LNCaP clone FGC (cell line): ENCODE measurements at regions not wholly inside any gene's neighbourhood (a gene's known extent, or its start where the extent isn't known, plus 50 kb on each side); places are given as distances from the start of the nearest gene placed in this dataset.

Experiments
- DNase-seq: peaks from one replicate; pipeline ENCODE4 v3.0.0-alpha.2; 2011; ENCODE audit warnings: low read depth
- H3K4me3 ChIP-seq: 2 replicates; pipeline ENCODE4 v1.5.1; 2011; ENCODE audit warnings: mild to moderate bottlenecking, low read depth, low read length, control low read depth
- CTCF ChIP-seq: IDR thresholded peaks from 2 replicates; pipeline ENCODE4 v1.5.1; 2012; ENCODE audit warnings: mild to moderate bottlenecking; ENCODE audit not compliant: control insufficient read depth, insufficient read depth; ENCODE audit errors: extremely low read depth

DNA sequence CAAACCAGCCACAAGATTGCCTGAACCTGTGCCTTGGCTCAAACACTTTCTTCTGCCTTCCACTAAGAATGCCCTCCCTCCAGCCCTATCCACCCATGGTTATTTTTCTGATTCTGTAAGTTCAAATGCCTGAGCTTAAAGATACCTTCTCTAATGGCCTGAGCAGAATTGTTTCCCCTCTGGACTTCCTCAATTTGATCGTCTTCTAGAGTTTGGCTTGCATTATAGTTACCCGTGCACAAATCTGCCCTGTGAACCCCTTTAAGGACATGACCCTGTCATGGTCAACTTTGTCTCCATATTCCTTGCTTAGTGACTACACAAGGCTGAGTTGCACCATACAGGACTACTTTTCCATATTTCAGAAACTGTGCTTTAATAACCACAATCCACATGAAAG lies 481.0 kb downstream of the FOXO1 start:
- no peak for DNase-seq
- no peak overlapping the region for H3K4me3 ChIP-seq
- no peak for TF ChIP-seq CTCF

DNA sequence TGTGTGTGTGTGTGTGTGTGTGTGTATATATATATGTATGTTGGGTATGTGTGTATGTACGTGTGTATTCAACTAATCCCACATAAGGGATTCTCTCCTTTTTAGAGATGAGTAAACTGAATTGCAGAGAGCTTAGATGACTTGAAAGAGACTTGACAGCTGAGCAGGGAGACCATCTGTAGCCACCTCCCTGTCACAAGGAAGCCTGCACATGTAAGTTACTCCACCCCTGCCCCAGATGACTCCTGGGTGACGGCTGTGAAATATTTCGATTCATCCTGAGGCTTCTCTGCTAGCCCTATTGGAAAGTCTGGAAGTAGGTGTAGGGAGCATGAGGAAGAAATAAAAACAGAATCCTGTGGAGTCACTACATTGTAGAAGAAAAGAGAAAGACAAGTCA lies 480.4 kb downstream of the FOXO1 start:
- TF ChIP-seq CTCF: no peak
- H3K4me3 ChIP-seq: no peak overlapping the region
- DNase-seq: no peak

GRCh38 chr13:40186626-40187323 lies 479.7 kb downstream of the FOXO1 start:
- no peak for TF ChIP-seq CTCF
- DNase-seq: no peak
- H3K4me3 ChIP-seq: no peak overlapping the region

- no peak for DNase-seq
- no peak overlapping the region for H3K4me3 ChIP-seq
- no peak for TF ChIP-seq CTCF
These were observed 479.1 kb downstream of the FOXO1 start for GRCh38 chr13:40187324-40187795.

- no peak for DNase-seq
- no peak for TF ChIP-seq CTCF
- no peak overlapping the region for H3K4me3 ChIP-seq
These were observed 478.4 kb downstream of the FOXO1 start for GRCh38 chr13:40187841-40188591.

- no peak for DNase-seq
These were observed 477.0 kb downstream of the FOXO1 start for GRCh38 chr13:40189426-40189825.

More at GRCh38 chr13:40189426-40189825, 477.0 kb downstream of the FOXO1 start:
- H3K4me3 ChIP-seq: no peak overlapping the region
- no peak for TF ChIP-seq CTCF
